ENCODE measurements at regions not wholly inside any gene's neighbourhood (a gene's known extent, or its start where the extent isn't known, plus 50 kb on each side); places are given as distances from the start of the nearest gene placed in this dataset.

DNA sequence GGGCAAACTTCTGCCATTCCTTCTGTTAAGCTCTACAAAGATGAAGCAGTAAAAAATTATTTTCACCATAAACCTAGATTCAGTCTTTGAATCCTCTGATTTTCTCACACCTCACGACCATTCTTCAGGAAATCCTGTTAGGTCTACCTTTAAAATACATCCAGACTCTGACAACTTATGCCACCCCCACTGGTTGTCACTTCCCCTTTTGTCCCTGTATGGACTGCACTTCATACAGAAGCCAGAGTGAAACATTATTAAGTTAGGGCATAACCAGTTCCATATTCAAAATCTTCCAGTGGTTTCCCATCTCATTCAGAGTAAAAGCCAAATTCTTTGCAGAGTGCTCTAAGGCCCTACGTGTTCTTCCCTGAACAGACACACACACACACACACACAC, 499.8 kb downstream of the RASEF start:
- TF ChIP-seq POLR2A (IDR thresholded peaks at IDR 0.05) (no peak), POLR2AphosphoS5 (IDR thresholded peaks at IDR 0.05) (no peak)
- TF ChIP-seq, protein P1, sequence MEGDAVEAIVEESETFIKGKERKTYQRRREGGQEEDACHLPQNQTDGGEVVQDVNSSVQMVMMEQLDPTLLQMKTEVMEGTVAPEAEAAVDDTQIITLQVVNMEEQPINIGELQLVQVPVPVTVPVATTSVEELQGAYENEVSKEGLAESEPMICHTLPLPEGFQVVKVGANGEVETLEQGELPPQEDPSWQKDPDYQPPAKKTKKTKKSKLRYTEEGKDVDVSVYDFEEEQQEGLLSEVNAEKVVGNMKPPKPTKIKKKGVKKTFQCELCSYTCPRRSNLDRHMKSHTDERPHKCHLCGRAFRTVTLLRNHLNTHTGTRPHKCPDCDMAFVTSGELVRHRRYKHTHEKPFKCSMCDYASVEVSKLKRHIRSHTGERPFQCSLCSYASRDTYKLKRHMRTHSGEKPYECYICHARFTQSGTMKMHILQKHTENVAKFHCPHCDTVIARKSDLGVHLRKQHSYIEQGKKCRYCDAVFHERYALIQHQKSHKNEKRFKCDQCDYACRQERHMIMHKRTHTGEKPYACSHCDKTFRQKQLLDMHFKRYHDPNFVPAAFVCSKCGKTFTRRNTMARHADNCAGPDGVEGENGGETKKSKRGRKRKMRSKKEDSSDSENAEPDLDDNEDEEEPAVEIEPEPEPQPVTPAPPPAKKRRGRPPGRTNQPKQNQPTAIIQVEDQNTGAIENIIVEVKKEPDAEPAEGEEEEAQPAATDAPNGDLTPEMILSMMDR (IDR thresholded peaks at IDR 0.05): no peak

All from breast epithelium (tissue), 3 donors.